OCI-LY1 (cell line): ENCODE measurements at regions not wholly inside any gene's neighbourhood (a gene's known extent, or its start where the extent isn't known, plus 50 kb on each side); places are given as distances from the start of the nearest gene placed in this dataset.

ENCODE experiments used
- EZH2 ChIP-seq: fragments of 200-600 bp; sonication (generic), shearing (Covaris generic); IDR thresholded peaks from 2 replicates; pipeline ENCODE4 v1.8.0; 2017; ENCODE audit warnings: borderline replicate concordance, mixed run types, mild to moderate bottlenecking, antibody characterized with exemption, low read length, moderate library complexity, mixed read lengths
- TF ChIP-seq, protein P1 (sequence below): fragments of 200-600 bp; sonication (generic), shearing (Covaris generic); IDR thresholded peaks from 2 replicates; pipeline ENCODE4 v1.5.1; 2017; ENCODE audit warnings: mild to moderate bottlenecking, antibody characterized with exemption, low read length, moderate library complexity, mixed read lengths

DNA sequence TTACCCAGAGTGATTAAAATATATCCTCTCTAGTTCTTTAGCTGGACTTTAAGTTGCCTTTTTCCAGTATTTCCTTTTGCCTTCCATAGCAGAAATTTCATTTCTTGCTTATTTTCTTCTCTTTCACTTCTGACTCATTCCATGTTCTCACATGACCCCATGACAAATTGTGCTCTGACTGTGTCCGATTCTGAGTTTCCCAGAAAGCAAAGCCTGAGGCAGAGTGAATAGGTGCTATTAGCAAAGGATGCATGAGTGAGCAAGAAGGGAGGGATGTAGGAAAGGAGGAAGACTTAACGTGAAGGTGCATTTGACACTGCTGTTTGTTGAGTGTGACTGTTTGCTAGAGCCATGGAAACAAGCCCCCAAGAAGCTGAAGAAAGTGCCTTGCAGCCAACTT, 82.6 kb upstream of the CNTNAP4 start:
- no peak for TF ChIP-seq EZH2
- TF ChIP-seq, protein P1, sequence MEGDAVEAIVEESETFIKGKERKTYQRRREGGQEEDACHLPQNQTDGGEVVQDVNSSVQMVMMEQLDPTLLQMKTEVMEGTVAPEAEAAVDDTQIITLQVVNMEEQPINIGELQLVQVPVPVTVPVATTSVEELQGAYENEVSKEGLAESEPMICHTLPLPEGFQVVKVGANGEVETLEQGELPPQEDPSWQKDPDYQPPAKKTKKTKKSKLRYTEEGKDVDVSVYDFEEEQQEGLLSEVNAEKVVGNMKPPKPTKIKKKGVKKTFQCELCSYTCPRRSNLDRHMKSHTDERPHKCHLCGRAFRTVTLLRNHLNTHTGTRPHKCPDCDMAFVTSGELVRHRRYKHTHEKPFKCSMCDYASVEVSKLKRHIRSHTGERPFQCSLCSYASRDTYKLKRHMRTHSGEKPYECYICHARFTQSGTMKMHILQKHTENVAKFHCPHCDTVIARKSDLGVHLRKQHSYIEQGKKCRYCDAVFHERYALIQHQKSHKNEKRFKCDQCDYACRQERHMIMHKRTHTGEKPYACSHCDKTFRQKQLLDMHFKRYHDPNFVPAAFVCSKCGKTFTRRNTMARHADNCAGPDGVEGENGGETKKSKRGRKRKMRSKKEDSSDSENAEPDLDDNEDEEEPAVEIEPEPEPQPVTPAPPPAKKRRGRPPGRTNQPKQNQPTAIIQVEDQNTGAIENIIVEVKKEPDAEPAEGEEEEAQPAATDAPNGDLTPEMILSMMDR, result no peak
